Smooth muscle cell (in vitro differentiated cells): ENCODE measurements at regions not wholly inside any gene's neighbourhood (a gene's known extent, or its start where the extent isn't known, plus 50 kb on each side); places are given as distances from the start of the nearest gene placed in this dataset.

Source experiments
- DNase-seq: peaks from one replicate; lab custom pipeline; 2025; ENCODE audit not compliant: unreplicated experiment; lab: John Stamatoyannopoulos, UW
- H2AFZ ChIP-seq: fragments of 200-600 bp; sonication (generic); 2 replicates; pipeline ENCODE4 v1.6.0; 2016; ENCODE audit warnings: antibody characterized with exemption, low read depth, mild to moderate bottlenecking
- H3F3A ChIP-seq: fragments of 200-600 bp; sonication (generic); 2 replicates; pipeline ENCODE4 v1.6.0; 2017; ENCODE audit warnings: antibody characterized with exemption, low read depth
- H3K27ac ChIP-seq: fragments of 200-600 bp; sonication (generic); 2 replicates; pipeline ENCODE4 v1.5.1; 2016; ENCODE audit warnings: low read depth, mild to moderate bottlenecking
- H3K27me3 ChIP-seq: fragments of 200-600 bp; sonication (generic); 2 replicates; pipeline ENCODE4 v1.6.1; 2016; ENCODE audit warnings: low read depth, mild to moderate bottlenecking
- H3K36me3 ChIP-seq: fragments of 200-600 bp; sonication (generic); 2 replicates; pipeline ENCODE4 v1.5.1; 2016; ENCODE audit warnings: low read depth
- H3K4me1 ChIP-seq: fragments of 200-600 bp; sonication (generic); 2 replicates; pipeline ENCODE4 v1.5.1; 2016; ENCODE audit warnings: low read depth
- H3K4me2 ChIP-seq: fragments of 200-600 bp; sonication (generic); 2 replicates; pipeline ENCODE4 v1.6.0; 2016; ENCODE audit warnings: mild to moderate bottlenecking
- H3K4me3 ChIP-seq: fragments of 200-600 bp; sonication (generic); 2 replicates; pipeline ENCODE4 v1.5.1; 2016; ENCODE audit warnings: mild to moderate bottlenecking
- H3K79me2 ChIP-seq: fragments of 200-600 bp; sonication (generic); 2 replicates; pipeline ENCODE4 v1.6.0; 2016; ENCODE audit warnings: low read depth, mild to moderate bottlenecking
- H3K9ac ChIP-seq: fragments of 200-600 bp; sonication (generic); 2 replicates; pipeline ENCODE4 v1.6.0; 2016; ENCODE audit warnings: low read depth
- H3K9me3 ChIP-seq: fragments of 200-600 bp; sonication (generic); replicated peaks from 2 replicates; pipeline ENCODE4 v1.5.1; 2016; ENCODE audit warnings: low read depth
- H4K20me1 ChIP-seq: fragments of 200-600 bp; sonication (generic); 2 replicates; pipeline ENCODE4 v1.6.0; 2016; ENCODE audit warnings: low read depth
- WGBS: methylation state at CpG from one replicate; pipeline ENCODE4 v1.1.7; 2016; ENCODE audit warnings: low lambda C conversion rate; 5-methylcytosine and 5-hydroxymethylcytosine counted together
- TF ChIP-seq, protein P1 (sequence below): fragments of 200-600 bp; sonication (generic); IDR thresholded peaks from 2 replicates; pipeline ENCODE4 v1.5.1; 2017; ENCODE audit warnings: borderline replicate concordance, mild to moderate bottlenecking, antibody characterized with exemption; ENCODE audit not compliant: insufficient read depth, poor library complexity, severe bottlenecking

DNA sequence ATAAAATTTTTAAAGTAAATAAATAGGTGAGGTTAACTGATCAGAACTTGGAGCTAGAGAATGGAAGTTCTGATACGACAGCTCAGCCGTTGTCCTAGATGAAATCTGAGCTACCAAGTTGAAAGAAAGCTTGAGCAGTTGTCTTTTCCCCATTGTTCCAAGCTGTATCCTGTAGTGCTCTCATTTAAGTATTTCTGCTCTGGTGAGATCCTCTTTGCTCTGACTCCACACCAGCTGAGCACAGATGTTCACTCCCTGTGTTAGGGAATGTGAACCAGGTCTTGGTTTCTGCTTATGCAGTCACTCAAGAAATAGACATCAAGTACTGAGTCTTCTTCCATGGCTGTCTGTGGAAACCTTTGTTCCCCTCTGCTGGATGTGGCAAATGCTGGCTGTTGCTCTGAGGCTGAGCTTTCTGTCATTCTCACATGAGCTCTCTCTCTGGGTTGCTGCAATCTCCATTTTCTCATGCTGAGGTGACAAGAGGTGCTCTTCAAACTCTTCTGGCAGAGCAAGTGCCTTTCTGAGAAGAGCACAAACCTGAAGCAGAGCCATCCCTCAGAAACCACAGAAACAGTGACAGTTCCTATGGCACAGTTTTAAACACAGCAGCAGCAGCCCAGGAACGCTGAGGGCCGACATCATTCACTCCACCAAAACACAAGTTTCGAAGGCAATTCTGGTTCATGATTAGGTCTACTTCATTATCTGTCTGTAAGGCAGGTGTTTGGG is 194.1 kb downstream of the SP3 start:
- Histone ChIP-seq H2AFZ (no peak overlapping the region), H3K4me1 (peaks cover 16% of the 10 kb centered on the region), H3K9ac (no peak overlapping the region), H3K9me3 (no peaks in the 10 kb centered on the region), H4K20me1 (no peaks in the 10 kb centered on the region), H3K27ac (no peak overlapping the region), H3K27me3 (no peaks in the 10 kb centered on the region), H3K4me3 (no peak overlapping the region), H3F3A (no peaks in the 10 kb centered on the region), H3K36me3 (no peaks in the 10 kb centered on the region), H3K79me2 (no peaks in the 10 kb centered on the region), H3K4me2 (no peak overlapping the region)
- 95% methylated on average over 5 of the region's 5 CpGs for WGBS
- DNase-seq, result no peak
- TF ChIP-seq, protein P1, sequence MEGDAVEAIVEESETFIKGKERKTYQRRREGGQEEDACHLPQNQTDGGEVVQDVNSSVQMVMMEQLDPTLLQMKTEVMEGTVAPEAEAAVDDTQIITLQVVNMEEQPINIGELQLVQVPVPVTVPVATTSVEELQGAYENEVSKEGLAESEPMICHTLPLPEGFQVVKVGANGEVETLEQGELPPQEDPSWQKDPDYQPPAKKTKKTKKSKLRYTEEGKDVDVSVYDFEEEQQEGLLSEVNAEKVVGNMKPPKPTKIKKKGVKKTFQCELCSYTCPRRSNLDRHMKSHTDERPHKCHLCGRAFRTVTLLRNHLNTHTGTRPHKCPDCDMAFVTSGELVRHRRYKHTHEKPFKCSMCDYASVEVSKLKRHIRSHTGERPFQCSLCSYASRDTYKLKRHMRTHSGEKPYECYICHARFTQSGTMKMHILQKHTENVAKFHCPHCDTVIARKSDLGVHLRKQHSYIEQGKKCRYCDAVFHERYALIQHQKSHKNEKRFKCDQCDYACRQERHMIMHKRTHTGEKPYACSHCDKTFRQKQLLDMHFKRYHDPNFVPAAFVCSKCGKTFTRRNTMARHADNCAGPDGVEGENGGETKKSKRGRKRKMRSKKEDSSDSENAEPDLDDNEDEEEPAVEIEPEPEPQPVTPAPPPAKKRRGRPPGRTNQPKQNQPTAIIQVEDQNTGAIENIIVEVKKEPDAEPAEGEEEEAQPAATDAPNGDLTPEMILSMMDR, result no peak

GRCh38 chr2:173772205-173772604 is 193.0 kb downstream of the SP3 start:
- Histone ChIP-seq H4K20me1 (no peaks in the 10 kb centered on the region), H3K79me2 (no peaks in the 10 kb centered on the region), H3K4me1 (peaks cover 16% of the 10 kb centered on the region), H3K27ac (no peak overlapping the region), H3K4me2 (no peak overlapping the region), H3F3A (no peaks in the 10 kb centered on the region), H3K9me3 (no peaks in the 10 kb centered on the region), H3K36me3 (no peaks in the 10 kb centered on the region), H3K4me3 (no peak overlapping the region), H3K27me3 (no peaks in the 10 kb centered on the region), H3K9ac (no peak overlapping the region), H2AFZ (no peak overlapping the region)
- no peak for DNase-seq
- TF ChIP-seq, protein P1, result no peak
- 86% methylated on average over 3 of the region's 3 CpGs for whole genome bisulfite sequencing

GRCh38 chr2:173773076-173773475 is 192.1 kb downstream of the SP3 start:
- Histone ChIP-seq H4K20me1 (no peaks in the 10 kb centered on the region), H3K4me3 (no peak overlapping the region), H3K9ac (no peak overlapping the region), H3K36me3 (no peaks in the 10 kb centered on the region), H3K4me1 (peaks cover 16% of the 10 kb centered on the region), H3K27ac (no peak overlapping the region), H3K4me2 (no peak overlapping the region), H3K9me3 (no peaks in the 10 kb centered on the region), H3K27me3 (no peaks in the 10 kb centered on the region), H2AFZ (no peak overlapping the region), H3F3A (no peaks in the 10 kb centered on the region), H3K79me2 (no peaks in the 10 kb centered on the region)
- no peak for DNase-seq
- 65% methylated on average over 4 of the region's 4 CpGs for WGBS
- TF ChIP-seq, protein P1, result no peak

DNA sequence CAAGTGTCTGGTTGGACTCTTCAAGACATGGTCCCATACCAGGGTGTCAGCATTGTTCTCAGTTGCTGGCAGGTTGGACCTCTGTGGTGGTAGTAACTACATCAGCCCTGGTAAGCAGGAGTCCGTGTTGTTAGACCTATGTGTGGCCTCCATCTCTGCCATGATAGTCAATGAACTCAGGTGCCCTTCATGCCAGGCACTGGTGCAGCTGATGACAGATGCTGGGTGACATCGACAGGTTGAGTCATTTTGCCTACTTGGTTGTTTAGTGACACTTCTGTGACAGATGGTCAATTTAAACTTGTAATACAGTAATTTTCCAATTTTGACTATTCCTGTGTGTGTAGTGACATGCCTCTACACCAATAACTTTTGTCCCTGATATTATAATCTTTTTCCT is 189.7 kb downstream of the SP3 start:
- Histone ChIP-seq H3F3A (no peaks in the 10 kb centered on the region), H3K9ac (no peak overlapping the region), H4K20me1 (no peaks in the 10 kb centered on the region), H2AFZ (no peak overlapping the region), H3K36me3 (no peaks in the 10 kb centered on the region), H3K4me2 (no peak overlapping the region), H3K79me2 (no peaks in the 10 kb centered on the region), H3K4me1 (peaks cover 11% of the 10 kb centered on the region), H3K27me3 (no peaks in the 10 kb centered on the region), H3K4me3 (no peak overlapping the region), H3K27ac (no peak overlapping the region), H3K9me3 (no peaks in the 10 kb centered on the region)
- TF ChIP-seq, protein P1, result no peak
- 95% methylated on average over 2 of the region's 2 CpGs for WGBS
- no peak for DNase-seq
